Stomach (tissue), 8 donors: ENCODE measurements at regions not wholly inside any gene's neighbourhood (a gene's known extent, or its start where the extent isn't known, plus 50 kb on each side); places are given as distances from the start of the nearest gene placed in this dataset.

Experiments used
- DNase-seq, 2 donors: peaks; one replicate each; pipeline versions ENCODE4 v3.0.0 to v3.0.0-alpha.2; 2013 to 2019
- H3K27ac ChIP-seq, 5 donors: fragments of 200-600 bp in 4 of 5; sonication (generic) in 4 of 5; one replicate each; pipeline ENCODE4 v1.5.1; 2013 to 2019; ENCODE audit warnings: mild to moderate bottlenecking in 1 of 5, moderate library complexity in 1 of 5
- H3K27me3 ChIP-seq, 3 donors: fragments of 200-600 bp; sonication (generic); one replicate each; pipeline ENCODE4 v1.5.1; 2017 to 2019; ENCODE audit warnings: mixed run types in 1 of 3
- H3K36me3 ChIP-seq, 4 donors: fragments of 200-600 bp; sonication (generic); 1 replicate in 3 of 4; 2 replicates in 1 of 4; pipeline ENCODE4 v1.5.1; 2016 to 2019
- H3K4me1 ChIP-seq, 4 donors: fragments of 200-600 bp; sonication (generic); one replicate each; pipeline ENCODE4 v1.5.1; 2016 to 2019
- H3K4me3 ChIP-seq, 4 donors: fragments of 200-600 bp; sonication (generic) in 3 of 4; one replicate each; pipeline ENCODE4 v1.5.1; 2016 to 2019; ENCODE audit warnings: mild to moderate bottlenecking in 1 of 4
- H3K9me3 ChIP-seq, 4 donors: fragments of 200-600 bp; sonication (generic); one replicate each; pipeline ENCODE4 v1.5.1; 2016 to 2019
- CTCF ChIP-seq, 7 experiments: fragments of 450-650 bp in 4 of 7; fragments of 200-600 bp in 3 of 7; sonication (generic) in 3 of 7; IDR thresholded peaks; one replicate each; pipeline ENCODE4 v1.5.1; 2016 to 2019; ENCODE audit warnings: antibody characterized with exemption in 7 of 7, control low read depth in 2 of 7, mild to moderate bottlenecking in 1 of 7
- EP300 ChIP-seq: sonication (generic); formaldehyde crosslinking; IDR thresholded peaks from one replicate; pipeline ENCODE4 v1.6.1; 2017; ENCODE audit warnings: antibody characterized with exemption
- POLR2A ChIP-seq, 4 donors: fragments of 450-650 bp; IDR thresholded peaks; one replicate each; pipeline ENCODE4 v1.6.1; 2016; ENCODE audit warnings: antibody characterized with exemption in 4 of 4, control low read depth in 2 of 4, mild to moderate bottlenecking in 1 of 4, moderate library complexity in 1 of 4
- POLR2AphosphoS5 ChIP-seq, 3 donors: sonication (generic); formaldehyde crosslinking; IDR thresholded peaks; one replicate each; pipeline ENCODE4 v1.6.1; 2016; ENCODE audit warnings: antibody characterized with exemption in 3 of 3
- WGBS, 5 donors: extraction: QIAGEN DNeasy Blood & Tissue Kit in 3 of 5; methylation state at CpG; one replicate each; pipeline versions ENCODE4 v1.1.5 to v1.1.7; 2013 to 2018; 5-methylcytosine and 5-hydroxymethylcytosine counted together
- intact Hi-C: fragments of 100-400 bp; cut with DNase I; formaldehyde crosslinking; loops from one replicate; pipeline ENCODE4 v1.15.1; 2023; ENCODE audit warnings: low total_unique reads
- donor health status: healthy with polysubstance abuse.
- donor health status: Bipolar disorder and iron deficiency.
- donor health status: healthy.

- intact Hi-C loops: no loop called here
- 87 to 91% (median 88%) methylated on average over 10 of the region's 10 CpGs for WGBS, 5 donors
- DNase-seq: no peak
Observed at GRCh38 chr18:65017372-65017760, 733.4 kb upstream of the CDH7 start.

DNA sequence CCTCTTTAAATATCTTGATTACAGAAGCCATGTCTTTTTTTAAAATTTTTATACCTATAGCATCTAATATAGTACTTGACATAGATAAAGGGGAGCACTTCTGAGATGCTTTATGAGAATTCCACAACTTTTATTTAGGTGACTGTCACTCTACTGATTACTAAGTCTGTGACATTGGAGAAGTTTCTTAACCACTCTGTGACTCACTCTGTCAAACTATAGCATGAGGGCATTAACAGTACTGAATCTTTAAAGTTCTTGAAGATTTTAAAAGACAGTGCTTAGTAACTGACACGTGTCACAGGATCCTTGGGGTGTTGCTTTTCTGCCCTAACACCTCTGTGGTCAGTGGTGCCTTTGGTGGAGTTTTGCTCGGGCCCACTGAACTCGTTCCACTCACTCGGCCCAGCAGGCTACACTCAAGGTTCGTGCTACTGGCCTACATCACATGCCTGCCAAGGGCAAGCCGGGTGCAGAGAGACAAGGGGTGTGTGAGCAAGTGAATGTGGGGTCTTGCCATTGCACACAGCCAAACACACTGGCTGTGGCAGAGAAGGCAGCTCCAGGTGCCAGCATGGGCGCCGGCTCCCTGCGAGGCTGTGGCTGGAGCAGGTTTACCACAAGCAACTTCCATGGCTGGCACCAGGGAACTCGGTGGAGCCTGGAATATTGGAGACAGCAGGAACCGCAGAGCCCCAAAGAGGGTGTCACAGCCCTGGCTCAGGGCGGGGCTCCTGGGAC lies 734.0 kb upstream of the CDH7 start:
- no peaks in the 10 kb centered on the region for H3K4me1 ChIP-seq
- H3K36me3 ChIP-seq: no peaks in the 10 kb centered on the region
- H3K27me3 ChIP-seq: no peaks in the 10 kb centered on the region
- H3K27ac ChIP-seq: no peak overlapping the region
- TF ChIP-seq POLR2AphosphoS5 (IDR thresholded peaks at IDR 0.05): no peak
- TF ChIP-seq EP300: no peak
- no peak for TF ChIP-seq POLR2A (IDR thresholded peaks at IDR 0.05)
- TF ChIP-seq CTCF (IDR thresholded peaks at IDR 0.05): no peak
- H3K9me3 ChIP-seq: peaks cover 0 to 7% (median 0%) of the 10 kb centered on the region in 4 donors
- intact Hi-C loops: no loop called here
- H3K4me3 ChIP-seq: no peak overlapping the region
- DNase-seq: no peak
- WGBS, 5 donors: 83 to 92% (median 91%) methylated on average over 12 of the region's 12 CpGs

More at GRCh38 chr18:65017372-65017760, 733.4 kb upstream of the CDH7 start:
- Histone ChIP-seq H3K4me3 (no peak overlapping the region), H3K36me3 (no peaks in the 10 kb centered on the region), H3K4me1 (no peaks in the 10 kb centered on the region), H3K9me3 (peaks cover 0 to 9% (median 0%) of the 10 kb centered on the region in 4 donors), H3K27me3 (no peaks in the 10 kb centered on the region), H3K27ac (no peak overlapping the region)
- TF ChIP-seq CTCF (IDR thresholded peaks at IDR 0.05) (no peak), POLR2AphosphoS5 (IDR thresholded peaks at IDR 0.05) (no peak), POLR2A (IDR thresholded peaks at IDR 0.05) (no peak), EP300 (no peak)

DNA sequence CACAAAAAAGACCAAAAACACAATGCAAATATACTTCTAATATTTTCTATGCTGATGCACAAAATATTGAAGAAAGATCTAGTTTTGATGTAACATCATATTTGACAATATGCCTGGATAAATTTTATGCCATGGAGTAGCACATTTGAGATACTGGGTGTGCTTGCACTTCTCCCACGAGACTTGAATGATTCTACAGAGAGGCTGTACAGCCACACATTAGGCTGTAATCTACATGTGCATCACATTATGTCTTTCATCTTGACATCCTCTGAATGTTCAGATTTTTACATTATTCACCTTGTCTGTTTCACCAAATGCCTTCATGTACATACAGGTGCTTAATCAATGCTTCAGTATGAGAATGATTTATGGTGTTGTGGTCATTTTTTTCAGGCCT lies 756.4 kb upstream of the CDH7 start:
- H3K9me3 ChIP-seq: no peaks in the 10 kb centered on the region
- no peaks in the 10 kb centered on the region for H3K4me1 ChIP-seq
- no peak for TF ChIP-seq POLR2A (IDR thresholded peaks at IDR 0.05)
- no peak for TF ChIP-seq CTCF (IDR thresholded peaks at IDR 0.05)
- TF ChIP-seq POLR2AphosphoS5 (IDR thresholded peaks at IDR 0.05): no peak
- TF ChIP-seq EP300: no peak
- H3K27ac ChIP-seq: no peak overlapping the region
- 44 to 66% (median 55%) methylated on average over 1 of the region's 1 CpG for WGBS, 5 donors
- no peak overlapping the region for H3K4me3 ChIP-seq
- H3K27me3 ChIP-seq: no peaks in the 10 kb centered on the region
- DNase-seq: no peak
- no peaks in the 10 kb centered on the region for H3K36me3 ChIP-seq
- intact Hi-C loops: no loop called here

DNA sequence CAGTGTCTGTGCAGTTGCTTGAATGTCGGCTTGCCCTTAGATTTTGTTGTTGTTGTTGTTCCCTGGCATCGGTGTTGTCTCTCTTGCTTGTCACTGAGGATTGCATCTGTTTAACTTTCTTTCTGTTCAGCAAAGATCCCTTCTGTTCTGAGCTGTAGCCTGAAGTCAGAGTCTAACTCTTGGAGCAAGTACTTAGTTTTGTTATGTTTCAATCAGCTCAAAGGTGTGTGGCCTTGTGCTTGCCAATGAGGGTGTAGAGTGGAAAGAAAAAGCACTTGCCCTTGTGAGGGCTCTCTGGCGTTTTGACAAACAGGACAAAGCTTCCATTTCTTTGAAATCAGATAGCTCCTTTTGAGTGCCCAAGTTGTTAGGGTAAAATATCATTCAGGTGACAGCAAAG lies 757.1 kb upstream of the CDH7 start:
- no peaks in the 10 kb centered on the region for H3K4me1 ChIP-seq
- DNase-seq: no peak
- no peak for TF ChIP-seq POLR2A (IDR thresholded peaks at IDR 0.05)
- TF ChIP-seq CTCF (IDR thresholded peaks at IDR 0.05): no peak
- no peak for TF ChIP-seq EP300
- no peak for TF ChIP-seq POLR2AphosphoS5 (IDR thresholded peaks at IDR 0.05)
- H3K27ac ChIP-seq: no peak overlapping the region
- no peaks in the 10 kb centered on the region for H3K27me3 ChIP-seq
- WGBS, 5 donors: 38 to 62% (median 54%) methylated on average over 3 of the region's 3 CpGs
- intact Hi-C loops: no loop called here
- no peaks in the 10 kb centered on the region for H3K9me3 ChIP-seq
- H3K4me3 ChIP-seq: no peak overlapping the region
- H3K36me3 ChIP-seq: no peaks in the 10 kb centered on the region
